ENCODE measurements at regions not wholly inside any gene's neighbourhood (a gene's known extent, or its start where the extent isn't known, plus 50 kb on each side); places are given as distances from the start of the nearest gene placed in this dataset.

DNA sequence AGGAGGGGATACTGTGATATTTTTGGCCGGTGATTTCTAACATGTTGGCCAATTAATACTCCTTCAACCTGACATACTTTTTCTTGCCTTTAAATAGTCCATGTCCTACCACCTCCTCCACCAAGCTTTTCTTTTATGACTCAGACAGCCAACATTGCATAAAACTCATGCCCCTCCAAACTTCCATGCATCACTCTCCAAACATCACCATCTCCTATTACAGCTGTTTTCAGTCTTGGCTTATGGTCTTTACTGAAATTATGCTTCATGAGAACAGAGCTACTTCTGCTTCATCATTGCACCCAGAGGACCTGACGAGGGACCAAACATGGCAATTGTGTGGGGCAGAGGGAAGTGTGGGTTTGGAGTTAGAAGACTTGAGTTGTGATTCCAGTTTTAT is 305.4 kb downstream of the LPIN1 start:
- TF ChIP-seq, protein P1, sequence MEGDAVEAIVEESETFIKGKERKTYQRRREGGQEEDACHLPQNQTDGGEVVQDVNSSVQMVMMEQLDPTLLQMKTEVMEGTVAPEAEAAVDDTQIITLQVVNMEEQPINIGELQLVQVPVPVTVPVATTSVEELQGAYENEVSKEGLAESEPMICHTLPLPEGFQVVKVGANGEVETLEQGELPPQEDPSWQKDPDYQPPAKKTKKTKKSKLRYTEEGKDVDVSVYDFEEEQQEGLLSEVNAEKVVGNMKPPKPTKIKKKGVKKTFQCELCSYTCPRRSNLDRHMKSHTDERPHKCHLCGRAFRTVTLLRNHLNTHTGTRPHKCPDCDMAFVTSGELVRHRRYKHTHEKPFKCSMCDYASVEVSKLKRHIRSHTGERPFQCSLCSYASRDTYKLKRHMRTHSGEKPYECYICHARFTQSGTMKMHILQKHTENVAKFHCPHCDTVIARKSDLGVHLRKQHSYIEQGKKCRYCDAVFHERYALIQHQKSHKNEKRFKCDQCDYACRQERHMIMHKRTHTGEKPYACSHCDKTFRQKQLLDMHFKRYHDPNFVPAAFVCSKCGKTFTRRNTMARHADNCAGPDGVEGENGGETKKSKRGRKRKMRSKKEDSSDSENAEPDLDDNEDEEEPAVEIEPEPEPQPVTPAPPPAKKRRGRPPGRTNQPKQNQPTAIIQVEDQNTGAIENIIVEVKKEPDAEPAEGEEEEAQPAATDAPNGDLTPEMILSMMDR (IDR thresholded peaks at IDR 0.05) = no peak
- TF ChIP-seq EZH2 (IDR thresholded peaks at IDR 0.05; ENCODE audit: borderline replicate concordance, insufficient read depth, low read depth, low read length, poor library complexity, severe bottlenecking) = no peak

Measured in B cell (primary cell).